ENCODE measurements at regions not wholly inside any gene's neighbourhood (a gene's known extent, or its start where the extent isn't known, plus 50 kb on each side); places are given as distances from the start of the nearest gene placed in this dataset.
"Not testable (repeated sequence)": the region's sequence is repeated elsewhere in the genome, so short reads cannot be mapped to it uniquely, and the experiment has no call there.

DNA sequence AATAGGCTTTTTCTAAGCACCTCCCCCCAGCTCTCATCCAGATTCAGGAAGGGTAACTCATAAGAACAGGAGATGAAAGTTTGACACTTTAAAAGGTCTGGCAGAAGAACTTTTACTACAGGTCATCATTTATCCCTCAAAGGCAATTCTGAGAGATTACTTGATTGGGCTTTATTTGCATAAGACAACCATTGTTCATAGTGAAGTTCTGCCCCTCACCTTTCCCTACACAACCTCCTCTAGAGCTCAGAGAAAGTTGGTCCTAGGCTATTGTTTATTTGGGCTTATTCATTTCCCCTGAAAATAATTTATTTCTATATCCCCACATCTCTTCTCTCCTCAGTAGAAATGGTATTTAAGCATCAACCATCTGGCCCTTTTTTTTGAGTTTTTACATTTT, 568.4 kb downstream of the ZNF608 start:
- ChIA-PET POLR2A (no interaction called here), CTCF (no interaction called here)
- intact Hi-C loops (cut with micrococcal nuclease) = no loop called here
- Mint-ChIP-seq H3K4me3 (no peak overlapping the region), H3K27ac (no peak overlapping the region), H3K36me3 (no peaks in the 10 kb centered on the region), H3K27me3 (no peaks in the 10 kb centered on the region), H3K9me3 (peaks cover 10% of the 10 kb centered on the region), H3K4me1 (ENCODE audit: low read depth) (no peaks in the 10 kb centered on the region)
- DNase-seq = no peak

GRCh38 chr5:124176692-124177091, 569.7 kb downstream of the ZNF608 start:
- intact Hi-C loops (cut with micrococcal nuclease) = no loop called here
- Mint-ChIP-seq H3K27ac (no peak overlapping the region), H3K9me3 (peaks cover 16% of the 10 kb centered on the region), H3K4me3 (no peak overlapping the region), H3K27me3 (no peaks in the 10 kb centered on the region), H3K36me3 (no peaks in the 10 kb centered on the region), H3K4me1 (ENCODE audit: low read depth) (no peaks in the 10 kb centered on the region)
- CTCF ChIA-PET = no interaction called here
- no peak for DNase-seq
- POLR2A ChIA-PET = no interaction called here

GRCh38 chr5:124173386-124173785, 573.1 kb downstream of the ZNF608 start:
- Mint-ChIP-seq H3K9me3 (peaks cover 23% of the 10 kb centered on the region), H3K4me1 (ENCODE audit: low read depth) (no peaks in the 10 kb centered on the region), H3K27ac (no peak overlapping the region), H3K36me3 (no peaks in the 10 kb centered on the region), H3K4me3 (no peak overlapping the region), H3K27me3 (no peaks in the 10 kb centered on the region)
- ChIA-PET POLR2A (no interaction called here), CTCF (no interaction called here)
- intact Hi-C loops (cut with micrococcal nuclease) = no loop called here
- no peak for DNase-seq

- DNase-seq = no peak
- POLR2A ChIA-PET = no interaction called here
These were observed 573.9 kb downstream of the ZNF608 start for GRCh38 chr5:124172389-124173003.

DNA sequence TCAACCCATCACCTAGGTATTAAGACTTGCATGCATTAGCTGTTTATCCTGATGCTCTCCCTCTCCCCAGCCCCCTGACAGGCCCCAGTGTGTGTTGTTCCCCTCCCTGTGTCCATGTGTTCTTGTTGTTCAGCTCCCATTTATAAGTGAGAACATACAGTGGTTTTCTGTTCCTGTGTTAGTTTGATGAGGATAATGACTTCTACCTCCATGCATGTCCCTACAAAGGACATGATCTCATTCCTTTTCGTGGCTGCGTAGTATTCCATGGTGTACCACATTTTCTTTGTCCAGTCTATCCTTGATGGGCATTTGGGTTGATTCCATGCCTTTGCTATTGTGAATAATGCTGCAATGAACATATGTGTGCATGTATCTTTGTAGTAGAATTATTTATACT, 578.3 kb downstream of the ZNF608 start:
- H3K27me3 Mint-ChIP-seq; DNase-seq; H3K36me3 Mint-ChIP-seq; CTCF ChIA-PET; H3K27ac Mint-ChIP-seq; H3K4me1 Mint-ChIP-seq (ENCODE audit: low read depth); intact Hi-C loops (cut with micrococcal nuclease); H3K4me3 Mint-ChIP-seq; POLR2A ChIA-PET: not testable (repeated sequence)
- H3K9me3 Mint-ChIP-seq = peaks cover 18% of the 10 kb centered on the region

More at GRCh38 chr5:124172389-124173003, 573.9 kb downstream of the ZNF608 start:
- CTCF ChIA-PET = no interaction called here
- Mint-ChIP-seq H3K27ac (no peak overlapping the region), H3K4me3 (no peak overlapping the region), H3K36me3 (no peaks in the 10 kb centered on the region), H3K9me3 (peaks cover 23% of the 10 kb centered on the region), H3K27me3 (no peaks in the 10 kb centered on the region), H3K4me1 (ENCODE audit: low read depth) (no peaks in the 10 kb centered on the region)
- intact Hi-C loops (cut with micrococcal nuclease) = no loop called here

DNA sequence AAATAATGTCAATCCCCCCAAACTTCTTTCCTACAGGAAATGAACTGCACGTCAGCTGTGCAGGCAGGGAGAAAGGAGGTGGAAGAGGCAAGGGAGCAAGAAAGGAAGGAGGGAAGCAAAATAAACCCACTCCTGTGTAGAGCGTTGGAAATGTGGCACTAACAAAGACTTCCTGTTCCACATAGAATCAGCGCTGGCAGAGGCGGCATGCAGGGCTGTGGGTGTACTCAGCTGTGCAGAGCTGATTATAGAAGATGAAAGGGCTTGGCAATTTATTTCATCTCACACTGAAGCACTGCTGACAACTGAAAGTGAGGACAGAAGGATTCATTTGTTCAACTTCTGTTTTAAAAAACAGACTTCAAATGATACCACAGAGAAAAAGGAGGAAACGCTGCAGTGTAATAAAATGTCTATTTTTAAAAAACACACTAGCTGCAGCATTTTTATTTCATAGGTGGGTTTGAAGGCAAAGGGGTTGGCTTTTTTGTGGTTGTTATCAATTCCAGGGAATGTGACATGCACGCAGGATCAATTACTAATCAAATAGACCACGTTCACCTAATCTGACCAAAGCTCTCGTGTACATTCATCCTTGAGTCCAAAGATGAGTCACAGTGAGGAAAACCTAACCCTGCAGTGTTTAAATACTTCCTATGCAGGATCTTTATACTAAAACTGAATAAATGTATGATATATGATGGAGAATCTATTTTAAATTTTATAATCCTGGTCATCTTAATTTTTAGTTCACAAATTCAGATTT, 583.5 kb downstream of the ZNF608 start:
- Mint-ChIP-seq H3K27me3 (no peaks in the 10 kb centered on the region), H3K9me3 (no peaks in the 10 kb centered on the region), H3K36me3 (no peaks in the 10 kb centered on the region), H3K27ac (no peak overlapping the region), H3K4me1 (ENCODE audit: low read depth) (no peaks in the 10 kb centered on the region), H3K4me3 (no peak overlapping the region)
- intact Hi-C loops (cut with micrococcal nuclease) = no loop called here
- POLR2A ChIA-PET = no interaction called here
- CTCF ChIA-PET = no interaction called here
- no peak for DNase-seq

DNA sequence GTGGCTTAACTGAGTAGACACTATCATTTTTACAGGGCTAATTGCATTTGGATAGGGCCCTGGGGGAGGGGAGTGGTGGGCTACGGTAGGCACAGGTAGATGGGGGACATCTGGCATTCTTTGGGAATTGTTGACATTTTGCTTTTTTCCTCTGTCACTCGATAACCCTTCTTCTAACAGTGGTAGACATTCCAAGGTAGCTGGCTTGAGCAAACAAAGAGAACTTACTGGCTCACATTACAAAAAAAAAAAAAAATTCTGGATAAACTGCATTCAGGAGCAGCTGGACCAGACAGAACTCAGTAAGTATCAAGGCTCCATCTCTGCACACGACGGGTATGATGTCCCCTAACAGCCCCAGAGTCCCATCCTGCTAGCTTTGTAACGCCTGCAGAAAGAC, 585.2 kb downstream of the ZNF608 start:
- H3K4me3 Mint-ChIP-seq = no peak overlapping the region
- no peaks in the 10 kb centered on the region for H3K9me3 Mint-ChIP-seq
- H3K36me3 Mint-ChIP-seq = no peaks in the 10 kb centered on the region
- ChIA-PET POLR2A (no interaction called here), CTCF (no interaction called here)
- intact Hi-C loops (cut with micrococcal nuclease) = no loop called here
- no peaks in the 10 kb centered on the region for H3K27me3 Mint-ChIP-seq
- H3K27ac Mint-ChIP-seq = no peak overlapping the region
- H3K4me1 Mint-ChIP-seq (ENCODE audit: low read depth) = no peaks in the 10 kb centered on the region
- no peak for DNase-seq

- no peak for DNase-seq
- Mint-ChIP-seq H3K36me3 (no peaks in the 10 kb centered on the region), H3K27me3 (no peaks in the 10 kb centered on the region), H3K9me3 (peaks cover 5% of the 10 kb centered on the region), H3K4me3 (no peak overlapping the region), H3K27ac (no peak overlapping the region), H3K4me1 (ENCODE audit: low read depth) (no peaks in the 10 kb centered on the region)
- CTCF ChIA-PET = no interaction called here
- POLR2A ChIA-PET = no interaction called here
- intact Hi-C loops (cut with micrococcal nuclease) = no loop called here
These were observed 586.2 kb downstream of the ZNF608 start for GRCh38 chr5:124160265-124160664.

DNA sequence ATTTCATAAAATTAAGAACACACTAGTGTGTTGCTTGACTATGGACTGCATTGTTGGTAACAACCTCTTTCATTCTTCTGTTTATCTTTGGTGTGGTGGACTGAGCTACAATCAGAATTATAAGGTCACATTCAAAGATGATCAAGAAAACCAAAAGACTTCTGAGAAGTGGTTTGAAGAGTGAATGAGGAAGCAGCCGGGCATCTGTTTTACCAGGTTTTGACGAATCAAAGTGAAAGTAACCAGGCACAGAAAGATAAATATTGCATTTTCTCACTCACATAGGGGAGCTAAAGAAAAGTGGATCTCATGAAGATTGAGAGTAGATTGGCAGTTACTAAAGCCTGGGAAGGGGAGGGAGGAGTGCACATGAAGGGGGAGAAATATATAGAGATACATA, 589.1 kb downstream of the ZNF608 start:
- POLR2A ChIA-PET = no interaction called here
- H3K4me3 Mint-ChIP-seq = no peak overlapping the region
- H3K9me3 Mint-ChIP-seq = peaks cover 17% of the 10 kb centered on the region

GRCh38 chr5:124156415-124156996, 589.9 kb downstream of the ZNF608 start:
- Mint-ChIP-seq H3K36me3 (no peaks in the 10 kb centered on the region), H3K9me3 (peaks cover 18% of the 10 kb centered on the region), H3K27ac (no peak overlapping the region), H3K4me1 (ENCODE audit: low read depth) (no peaks in the 10 kb centered on the region), H3K4me3 (no peak overlapping the region), H3K27me3 (no peaks in the 10 kb centered on the region)
- intact Hi-C loops (cut with micrococcal nuclease) = no loop called here
- no peak for DNase-seq
- ChIA-PET CTCF (no interaction called here), POLR2A (no interaction called here)

More for the DNA sequence above, 589.1 kb downstream of the ZNF608 start:
- no peak overlapping the region for H3K27ac Mint-ChIP-seq
- CTCF ChIA-PET = no interaction called here
- no peak for DNase-seq
- H3K27me3 Mint-ChIP-seq = no peaks in the 10 kb centered on the region
- no peaks in the 10 kb centered on the region for H3K36me3 Mint-ChIP-seq
- intact Hi-C loops (cut with micrococcal nuclease) = no loop called here
- H3K4me1 Mint-ChIP-seq (ENCODE audit: low read depth) = no peaks in the 10 kb centered on the region

GRCh38 chr5:124154714-124155113, 591.7 kb downstream of the ZNF608 start:
- H3K36me3 Mint-ChIP-seq = no peaks in the 10 kb centered on the region
- H3K4me3 Mint-ChIP-seq = no peak overlapping the region
- no peak for DNase-seq
- no peaks in the 10 kb centered on the region for H3K4me1 Mint-ChIP-seq (ENCODE audit: low read depth)
- ChIA-PET POLR2A (no interaction called here), CTCF (no interaction called here)
- H3K9me3 Mint-ChIP-seq = peaks cover 30% of the 10 kb centered on the region
- intact Hi-C loops (cut with micrococcal nuclease) = no loop called here
- no peak overlapping the region for H3K27ac Mint-ChIP-seq
- H3K27me3 Mint-ChIP-seq = no peaks in the 10 kb centered on the region

DNA sequence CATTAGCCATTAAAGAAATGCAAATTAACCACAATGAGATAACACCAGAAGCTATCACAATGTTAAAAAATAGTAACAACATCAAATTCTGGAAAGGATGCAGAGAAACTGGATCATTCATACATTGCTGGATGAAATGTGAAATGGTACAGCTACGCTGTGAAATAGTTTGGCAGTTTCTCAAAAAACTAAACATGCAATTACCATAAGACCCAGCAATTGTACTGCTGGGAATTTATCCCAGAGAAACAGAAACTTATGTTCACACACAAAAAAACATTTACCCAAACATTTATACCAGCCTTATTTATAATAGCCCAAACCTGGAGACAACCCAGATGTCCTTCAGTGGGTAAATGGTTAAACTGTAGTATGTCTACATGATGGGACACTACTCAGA, 592.9 kb downstream of the ZNF608 start:
- Mint-ChIP-seq H3K27me3 (no peaks in the 10 kb centered on the region), H3K36me3 (no peaks in the 10 kb centered on the region), H3K4me3 (no peak overlapping the region), H3K27ac (no peak overlapping the region), H3K9me3 (peaks cover 30% of the 10 kb centered on the region), H3K4me1 (ENCODE audit: low read depth) (no peaks in the 10 kb centered on the region)
- intact Hi-C loops (cut with micrococcal nuclease) = no loop called here
- DNase-seq = no peak
- CTCF ChIA-PET = no interaction called here
- POLR2A ChIA-PET = no interaction called here

GRCh38 chr5:124148574-124148973, 597.9 kb downstream of the ZNF608 start:
- DNase-seq = no peak
- Mint-ChIP-seq H3K27ac (no peak overlapping the region), H3K36me3 (no peaks in the 10 kb centered on the region), H3K4me1 (ENCODE audit: low read depth) (no peaks in the 10 kb centered on the region), H3K27me3 (no peaks in the 10 kb centered on the region), H3K4me3 (no peak overlapping the region), H3K9me3 (peaks cover 13% of the 10 kb centered on the region)
- intact Hi-C loops (cut with micrococcal nuclease) = no loop called here
- ChIA-PET POLR2A (no interaction called here), CTCF (no interaction called here)

Data from activated CD4-positive, alpha-beta memory T cell treated with anti-CD3 and anti-CD28 coated beads for 36 hours (primary cell).